Epithelial cell of esophagus (primary cell): ENCODE measurements at regions not wholly inside any gene's neighbourhood (a gene's known extent, or its start where the extent isn't known, plus 50 kb on each side); places are given as distances from the start of the nearest gene placed in this dataset.

Source experiments
- DNase-seq: peaks from one replicate; pipeline ENCODE4 v3.0.0; 2010; ENCODE audit warnings: low read depth
- H3K4me3 ChIP-seq: 2 replicates; pipeline ENCODE4 v1.5.1; 2011; ENCODE audit warnings: mild to moderate bottlenecking, low read length, control low read depth
- TF ChIP-seq, protein P1 (sequence below): IDR thresholded peaks from 2 replicates; pipeline ENCODE4 v1.5.1; 2011; ENCODE audit warnings: low read depth, mild to moderate bottlenecking, low read length, control low read depth, inconsistent platforms; ENCODE audit not compliant: insufficient read depth; ENCODE audit errors: missing control alignments

DNA sequence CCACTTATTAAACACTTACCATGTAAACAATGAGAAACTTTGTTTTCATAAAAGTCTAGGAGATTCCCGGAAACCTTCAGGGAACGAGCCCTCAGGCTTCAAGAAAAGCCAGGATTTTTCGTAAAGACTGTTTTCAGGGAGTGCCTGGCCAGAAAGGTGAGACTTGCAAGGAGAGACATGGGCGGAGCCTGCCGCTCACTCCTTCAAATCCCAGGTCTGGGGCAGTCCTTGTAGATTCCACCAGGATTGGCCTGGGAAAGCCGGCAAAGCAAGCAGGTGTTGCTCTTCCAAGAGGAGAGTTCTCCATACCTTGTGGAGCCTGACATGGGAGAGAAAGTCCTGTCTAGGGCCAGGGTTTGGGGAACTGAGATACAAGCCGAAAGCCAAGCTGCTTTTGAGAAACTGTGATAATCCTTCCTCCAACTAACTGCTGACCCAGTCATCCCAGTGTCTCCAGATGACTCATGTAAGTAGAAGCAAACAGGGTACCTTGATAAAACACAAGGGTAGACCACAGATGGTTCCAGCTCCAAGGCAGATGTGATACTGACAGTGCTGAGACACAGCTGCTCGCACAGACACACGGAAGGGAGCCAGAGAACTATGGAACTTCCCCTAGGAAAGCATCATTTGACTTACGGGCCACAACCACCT is 69.4 kb upstream of the NAA20 start:
- TF ChIP-seq, protein P1, sequence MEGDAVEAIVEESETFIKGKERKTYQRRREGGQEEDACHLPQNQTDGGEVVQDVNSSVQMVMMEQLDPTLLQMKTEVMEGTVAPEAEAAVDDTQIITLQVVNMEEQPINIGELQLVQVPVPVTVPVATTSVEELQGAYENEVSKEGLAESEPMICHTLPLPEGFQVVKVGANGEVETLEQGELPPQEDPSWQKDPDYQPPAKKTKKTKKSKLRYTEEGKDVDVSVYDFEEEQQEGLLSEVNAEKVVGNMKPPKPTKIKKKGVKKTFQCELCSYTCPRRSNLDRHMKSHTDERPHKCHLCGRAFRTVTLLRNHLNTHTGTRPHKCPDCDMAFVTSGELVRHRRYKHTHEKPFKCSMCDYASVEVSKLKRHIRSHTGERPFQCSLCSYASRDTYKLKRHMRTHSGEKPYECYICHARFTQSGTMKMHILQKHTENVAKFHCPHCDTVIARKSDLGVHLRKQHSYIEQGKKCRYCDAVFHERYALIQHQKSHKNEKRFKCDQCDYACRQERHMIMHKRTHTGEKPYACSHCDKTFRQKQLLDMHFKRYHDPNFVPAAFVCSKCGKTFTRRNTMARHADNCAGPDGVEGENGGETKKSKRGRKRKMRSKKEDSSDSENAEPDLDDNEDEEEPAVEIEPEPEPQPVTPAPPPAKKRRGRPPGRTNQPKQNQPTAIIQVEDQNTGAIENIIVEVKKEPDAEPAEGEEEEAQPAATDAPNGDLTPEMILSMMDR = no peak
- no peak overlapping the region for H3K4me3 ChIP-seq
- peak; percentile 36 for DNase-seq

DNA sequence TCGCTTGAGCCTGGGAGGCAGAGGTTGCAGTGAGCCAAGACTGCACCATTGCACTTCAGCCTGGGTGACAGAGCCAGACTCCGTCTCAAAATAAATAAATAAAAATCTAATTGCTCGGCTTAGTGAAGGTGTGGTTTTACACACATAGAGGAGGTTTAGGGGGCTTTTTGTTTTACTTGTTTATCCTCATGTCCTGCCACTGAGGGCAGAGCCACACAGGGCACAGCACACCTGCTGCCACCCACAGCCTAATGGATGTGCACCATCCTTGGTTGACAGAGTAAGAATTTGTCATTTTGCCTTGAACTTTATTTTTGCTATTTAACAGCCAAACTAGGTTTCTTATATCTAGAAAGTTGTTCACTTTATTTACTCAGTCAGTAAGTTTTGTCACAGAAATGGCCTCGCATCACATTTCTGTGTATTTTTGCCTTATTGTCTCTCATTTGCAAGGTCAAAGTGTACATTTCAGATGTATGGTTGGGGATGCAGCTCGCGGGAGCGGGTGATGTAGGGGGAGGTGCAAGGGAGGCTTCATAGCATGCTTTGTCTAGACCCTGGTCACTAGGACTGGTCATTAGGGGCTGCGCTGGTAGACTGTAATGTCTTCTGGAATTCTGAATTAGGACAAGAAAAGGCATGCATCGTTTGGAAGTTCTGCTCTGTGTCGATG is 67.8 kb upstream of the NAA20 start:
- TF ChIP-seq, protein P1 = no peak
- no peak for DNase-seq
- no peak overlapping the region for H3K4me3 ChIP-seq

DNA sequence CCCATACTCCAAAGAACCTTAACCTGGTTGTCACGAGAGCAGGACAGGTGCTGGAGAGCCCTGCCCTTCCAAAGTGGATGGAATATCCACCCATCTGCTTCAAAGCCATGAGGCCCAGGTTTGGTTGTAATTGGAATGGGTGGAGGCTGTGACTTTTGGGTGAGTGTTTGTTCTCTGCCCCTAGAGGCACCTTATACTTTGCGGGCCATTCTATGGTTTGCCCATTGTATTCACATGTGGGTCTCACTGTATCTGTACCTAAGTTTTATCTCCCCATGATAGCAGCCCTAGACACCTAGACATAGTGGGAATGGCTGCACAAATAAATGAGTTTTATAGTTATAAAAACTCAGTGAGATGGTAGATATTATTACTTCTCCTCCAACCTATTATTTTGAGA is 67.1 kb upstream of the NAA20 start:
- DNase-seq = no peak
- no peak overlapping the region for H3K4me3 ChIP-seq
- TF ChIP-seq, protein P1 = no peak

GRCh38 chr20:19952392-19952791 is 64.8 kb upstream of the NAA20 start:
- TF ChIP-seq, protein P1 = no peak
- DNase-seq = peak; percentile 61
- no peak overlapping the region for H3K4me3 ChIP-seq

- TF ChIP-seq, protein P1 = no peak
- no peak for DNase-seq
- H3K4me3 ChIP-seq = no peak overlapping the region
Measured at GRCh38 chr20:19953606-19954005, 63.6 kb upstream of the NAA20 start.

DNA sequence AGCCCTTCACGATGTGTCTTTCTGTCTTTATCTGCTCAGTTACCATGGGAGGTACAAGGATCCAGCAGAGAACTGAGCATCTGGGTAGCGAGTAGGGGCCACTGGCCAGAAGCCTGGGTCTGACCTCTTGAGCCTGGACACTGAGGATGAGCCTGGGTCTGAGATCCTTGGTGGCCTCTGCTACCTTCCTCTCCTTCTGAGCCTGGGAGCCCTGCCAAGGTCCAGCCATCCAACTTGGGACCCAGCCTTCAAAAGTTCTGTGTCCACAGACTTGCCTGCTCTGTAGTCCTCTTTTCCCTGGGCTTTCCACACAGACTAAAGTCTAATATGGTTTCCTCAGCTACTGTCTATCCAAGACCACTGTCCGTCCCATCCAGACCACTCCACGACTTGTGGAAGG is 60.2 kb upstream of the NAA20 start:
- TF ChIP-seq, protein P1 = no peak
- DNase-seq = no peak
- no peak overlapping the region for H3K4me3 ChIP-seq

GRCh38 chr20:19958219-19958618 is 58.9 kb upstream of the NAA20 start:
- DNase-seq = peak; percentile 98
- H3K4me3 ChIP-seq = no peak overlapping the region
- TF ChIP-seq, protein P1 = no peak
